H1 (cell line): ENCODE measurements at regions not wholly inside any gene's neighbourhood (a gene's known extent, or its start where the extent isn't known, plus 50 kb on each side); places are given as distances from the start of the nearest gene placed in this dataset.

Experiments
- CTCF ChIA-PET: fragments of 300-600 bp; sonication (Branson Sonifier 250); formaldehyde crosslinking; loops from one replicate; lab custom pipeline; 2021; ENCODE audit not compliant: partially characterized antibody; lab: Charles Lee
- POLR2A ChIA-PET: fragments of 300-600 bp; sonication (Branson Sonifier 250); formaldehyde crosslinking; loops from one replicate; lab custom pipeline; 2021; ENCODE audit warnings: inconsistent platforms; ENCODE audit not compliant: partially characterized antibody; lab: Charles Lee
- DNase-seq, 2 experiments: peaks; one replicate each; pipeline versions ENCODE4 v3.0.0 to v3.0.0-alpha.2; 2010 to 2022; ENCODE audit warnings: low spot score in 2 of 2, low read depth in 1 of 2, mixed read lengths in 1 of 2
- FAIRE-seq: peaks from 2 replicates; lab custom pipeline; 2011; peaks lifted over from hg19 to GRCh38; lab: Jason Lieb, UNC
- H2AFZ ChIP-seq: 2 replicates; pipeline ENCODE4 v1.8.1; 2012; ENCODE audit warnings: low read length, inconsistent platforms
- H2AK5ac ChIP-seq: 2 replicates; pipeline ENCODE4 v1.6.1; 2013; ENCODE audit warnings: low read depth, low read length
- H2BK120ac ChIP-seq: replicated peaks from 2 replicates; pipeline ENCODE3; 2013; ENCODE audit warnings: low read depth, low read length, inconsistent platforms
- H2BK12ac ChIP-seq: 2 replicates; pipeline ENCODE4 v1.6.1; 2013; ENCODE audit warnings: low read depth, low read length
- H2BK15ac ChIP-seq: 2 replicates; pipeline ENCODE4 v1.6.1; 2013; ENCODE audit warnings: low read length
- H2BK20ac ChIP-seq: 2 replicates; pipeline ENCODE4 v1.6.1; 2013; ENCODE audit warnings: low read length
- H2BK5ac ChIP-seq: 2 replicates; pipeline ENCODE4 v1.6.1; 2013; ENCODE audit warnings: low read depth, low read length
- H3K14ac ChIP-seq: 2 replicates; pipeline ENCODE4 v1.6.1; 2013; ENCODE audit warnings: inconsistent platforms; ENCODE audit not compliant: insufficient read length
- H3K18ac ChIP-seq: 2 replicates; pipeline ENCODE4 v1.6.1; 2013; ENCODE audit warnings: low read length; ENCODE audit errors: extremely low read depth
- H3K23ac ChIP-seq: 2 replicates; pipeline ENCODE4 v1.6.1; 2013; ENCODE audit warnings: inconsistent platforms; ENCODE audit not compliant: insufficient read length
- H3K23me2 ChIP-seq: 2 replicates; pipeline ENCODE4 v1.6.1; 2013; ENCODE audit warnings: low read depth, low read length
- H3K27ac ChIP-seq: 2 replicates; pipeline ENCODE4 v1.6.1; 2011; ENCODE audit warnings: low read depth, low read length, inconsistent platforms
- H3K27me3 ChIP-seq, 4 experiments: replicated peaks in 1 of 4; 1 replicate in 1 of 4; 2 replicates in 3 of 4; pipeline versions ENCODE4 v1.6.1 to v1.8.1; 2011 to 2013; ENCODE audit warnings: low read length in 3 of 4, mild to moderate bottlenecking in 3 of 4, inconsistent platforms in 2 of 4, mixed read lengths in 2 of 4, moderate library complexity in 1 of 4; ENCODE audit not compliant: control insufficient read depth in 3 of 4, insufficient read depth in 3 of 4; ENCODE audit errors: extremely low read depth in 1 of 4
- H3K36me3 ChIP-seq, 4 experiments: 2 replicates each; pipeline versions ENCODE4 v1.6.1 to v1.8.1; 2011 to 2013; ENCODE audit warnings: mild to moderate bottlenecking in 4 of 4, low read length in 3 of 4, moderate library complexity in 2 of 4, control low read depth in 1 of 4, inconsistent platforms in 1 of 4; ENCODE audit not compliant: insufficient read depth in 4 of 4, control insufficient read depth in 2 of 4
- H3K4ac ChIP-seq: replicated peaks from 2 replicates; pipeline ENCODE3; 2013; ENCODE audit warnings: low read length, low read depth, mixed read lengths, inconsistent platforms; ENCODE audit not compliant: insufficient read length
- H3K4me1 ChIP-seq, 4 experiments: replicated peaks in 1 of 4; 1 replicate in 1 of 4; 2 replicates in 3 of 4; pipeline versions ENCODE4 v1.6.1 to v1.8.1; 2011 to 2013; ENCODE audit warnings: low read length in 3 of 4, inconsistent platforms in 2 of 4, mixed read lengths in 1 of 4; ENCODE audit not compliant: insufficient read depth in 4 of 4, control insufficient read depth in 3 of 4
- H3K4me2 ChIP-seq, 2 experiments: 2 replicates each; pipeline versions ENCODE4 v1.6.1 to v1.8.1; 2011 to 2013; ENCODE audit warnings: low read depth in 2 of 2, low read length in 2 of 2, control low read depth in 1 of 2, inconsistent platforms in 1 of 2, mild to moderate bottlenecking in 1 of 2; ENCODE audit not compliant: insufficient read depth in 1 of 2
- H3K4me3 ChIP-seq, 4 experiments: fragments of 200-600, 300-600 bp in 1 of 4; sonication (generic), shearing (Covaris generic), sonication (Bioruptor Twin) in 1 of 4; 2 replicates each; pipeline versions ENCODE4 v1.5.1 to v1.8.1; 2011 to 2016; ENCODE audit warnings: low read length in 4 of 4, low read depth in 3 of 4, control low read depth in 2 of 4, inconsistent platforms in 2 of 4, mild to moderate bottlenecking in 2 of 4, mixed read lengths in 1 of 4, moderate library complexity in 1 of 4; ENCODE audit not compliant: insufficient read depth in 2 of 4; ENCODE audit errors: extremely low read depth in 1 of 4
- H3K56ac ChIP-seq: replicated peaks from 2 replicates; pipeline ENCODE3; 2013; ENCODE audit warnings: low read depth, mild to moderate bottlenecking, mixed read lengths, low read length, inconsistent platforms; ENCODE audit not compliant: insufficient read length
- H3K79me1 ChIP-seq: 2 replicates; pipeline ENCODE4 v1.6.1; 2013; ENCODE audit warnings: low read depth, low read length, control low read depth
- H3K79me2 ChIP-seq, 2 experiments: 2 replicates each; pipeline versions ENCODE4 v1.6.1 to v1.8.1; 2012 to 2013; ENCODE audit warnings: low read length in 2 of 2, mild to moderate bottlenecking in 2 of 2, inconsistent platforms in 1 of 2; ENCODE audit not compliant: insufficient read depth in 2 of 2, control insufficient read depth in 1 of 2
- H3K9ac ChIP-seq, 4 experiments: replicated peaks in 1 of 4; 1 replicate in 1 of 4; 2 replicates in 3 of 4; pipeline versions ENCODE4 v1.6.1 to v1.8.1; 2011 to 2013; ENCODE audit warnings: low read depth in 3 of 4, low read length in 3 of 4, control low read depth in 2 of 4, mild to moderate bottlenecking in 2 of 4, moderate library complexity in 2 of 4, inconsistent platforms in 1 of 4; ENCODE audit errors: extremely low read depth in 1 of 4
- H3K9me3 ChIP-seq, 2 experiments: 2 replicates each; pipeline versions ENCODE4 v1.6.1 to v1.8.1; 2012 to 2013; ENCODE audit warnings: mild to moderate bottlenecking in 2 of 2, moderate library complexity in 2 of 2, control low read depth in 1 of 2, inconsistent platforms in 1 of 2, low read depth in 1 of 2, low read length in 1 of 2, mixed read lengths in 1 of 2; ENCODE audit not compliant: insufficient read depth in 2 of 2
- H4K20me1 ChIP-seq, 2 experiments: replicated peaks in 1 of 2; 2 replicates each; pipeline versions ENCODE3 to v1.8.1; 2011 to 2013; ENCODE audit warnings: inconsistent platforms in 2 of 2, low read length in 2 of 2, mild to moderate bottlenecking in 1 of 2; ENCODE audit not compliant: insufficient read depth in 2 of 2, control insufficient read depth in 1 of 2
- H4K5ac ChIP-seq: 2 replicates; pipeline ENCODE4 v1.6.1; 2013; ENCODE audit warnings: low read length, low read depth, mixed read lengths, inconsistent platforms; ENCODE audit not compliant: insufficient read length
- H4K8ac ChIP-seq: 2 replicates; pipeline ENCODE4 v1.8.0; 2013; ENCODE audit warnings: mild to moderate bottlenecking, moderate library complexity, low read length, inconsistent platforms; ENCODE audit not compliant: insufficient read depth; ENCODE audit errors: extremely low read depth
- H4K91ac ChIP-seq: replicated peaks from 2 replicates; pipeline ENCODE3; 2013; ENCODE audit warnings: low read length, mixed read lengths, inconsistent platforms; ENCODE audit not compliant: insufficient read length
- CREB1 ChIP-seq: IDR thresholded peaks from 2 replicates; pipeline ENCODE4 v1.6.1; 2012; ENCODE audit warnings: inconsistent platforms
- TAF1 ChIP-seq: IDR thresholded peaks from 2 replicates; pipeline ENCODE4 v1.6.1; 2011; ENCODE audit warnings: mild to moderate bottlenecking, low read depth, low read length
- TAF7 ChIP-seq: optimal IDR thresholded peaks from 2 replicates; pipeline ENCODE3; 2011; ENCODE audit warnings: low read depth, mild to moderate bottlenecking, inconsistent platforms, low read length, moderate library complexity, borderline replicate concordance
- WGBS, 2 experiments: shearing (Covaris generic) in 1 of 2; methylation state at CpG; one replicate each; pipeline versions ENCODE4 v1.1.6 to v1.1.7; 2013 to 2015; ENCODE audit warnings: low lambda C conversion rate in 2 of 2, mixed read lengths in 2 of 2, inconsistent platforms in 1 of 2, low coverage in 1 of 2, missing lambda C conversion rate in 1 of 2; ENCODE audit not compliant: insufficient replicate concordance in 2 of 2, insufficient coverage in 1 of 2, insufficient read length in 1 of 2; ENCODE audit errors: extremely low coverage in 1 of 2, missing lambda C conversion rate in 1 of 2; 5-methylcytosine and 5-hydroxymethylcytosine counted together
- TF ChIP-seq, protein P1 (sequence below): IDR thresholded peaks from 2 replicates; pipeline ENCODE4 v1.6.1; 2012; ENCODE audit warnings: inconsistent platforms

DNA sequence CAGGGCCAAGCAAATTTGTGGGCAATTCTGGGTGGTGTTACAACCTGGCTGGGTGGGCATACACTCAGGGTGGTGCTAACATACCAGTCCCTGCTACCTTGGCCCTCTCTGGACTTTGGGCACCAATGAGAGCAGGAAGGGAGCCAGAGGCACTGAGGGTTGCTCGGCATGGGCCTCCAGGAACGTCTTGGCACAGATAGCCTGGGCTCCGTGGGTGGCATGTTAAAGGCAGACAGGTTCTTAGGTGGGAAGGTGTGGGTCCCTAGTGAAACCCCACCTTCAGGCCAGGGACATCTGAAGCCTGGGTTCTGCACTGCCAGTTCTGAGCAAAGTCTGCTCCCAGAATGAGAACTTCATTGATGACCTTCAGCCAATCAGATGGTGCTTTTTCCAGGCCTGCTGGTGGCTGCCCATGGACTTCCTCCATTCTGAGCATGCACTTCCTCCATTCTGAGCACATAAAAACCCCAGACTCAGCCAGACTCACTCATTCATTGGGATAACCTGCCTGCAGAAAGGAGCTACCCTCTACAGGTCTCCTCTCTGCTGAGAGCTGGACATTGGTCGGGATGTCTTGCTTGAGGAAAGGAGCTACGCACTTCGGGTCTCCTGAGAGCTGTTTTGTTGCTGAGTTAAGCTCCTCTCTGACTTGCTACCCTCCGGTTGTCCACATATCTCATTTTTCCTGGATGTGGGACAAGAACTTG, 2567.1 kb downstream of the PCDH9 start:
- Histone ChIP-seq H2AFZ (no peak overlapping the region), H2BK5ac (no peak overlapping the region), H3K14ac (no peak overlapping the region), H4K8ac (no peak overlapping the region), H3K4me1 (no peaks in the 10 kb centered on the region), H4K20me1 (no peaks in the 10 kb centered on the region), H4K5ac (no peak overlapping the region), H3K79me2 (no peaks in the 10 kb centered on the region), H2AK5ac (no peak overlapping the region), H2BK120ac (no peak overlapping the region), H3K79me1 (no peaks in the 10 kb centered on the region), H3K56ac (no peak overlapping the region), H3K23ac (no peak overlapping the region), H3K4ac (no peak overlapping the region), H3K27ac (no peak overlapping the region), H3K23me2 (no peaks in the 10 kb centered on the region), H3K4me2 (no peak overlapping the region), H3K27me3 (no peaks in the 10 kb centered on the region), H2BK20ac (no peak overlapping the region), H3K18ac (no peak overlapping the region), H4K91ac (no peak overlapping the region), H2BK12ac (no peak overlapping the region), H3K9ac (no peak overlapping the region), H2BK15ac (no peak overlapping the region), H3K9me3 (no peaks in the 10 kb centered on the region), H3K36me3 (no peaks in the 10 kb centered on the region), H3K4me3 (no peak overlapping the region)
- DNase-seq (no peak), FAIRE-seq (no peak)
- ChIA-PET POLR2A (no interaction called here), CTCF (no interaction called here)
- WGBS, 2 experiments: 98% methylated on average over 7 of the region's 7 CpGs; no CpG with 5 or more reads in 1 of the 2 experiments
- TF ChIP-seq TAF7 (no peak), TAF1 (no peak), CREB1 (no peak)
- TF ChIP-seq, protein P1, sequence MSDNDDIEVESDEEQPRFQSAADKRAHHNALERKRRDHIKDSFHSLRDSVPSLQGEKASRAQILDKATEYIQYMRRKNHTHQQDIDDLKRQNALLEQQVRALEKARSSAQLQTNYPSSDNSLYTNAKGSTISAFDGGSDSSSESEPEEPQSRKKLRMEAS: no peak
